T-helper 2 cell (primary cell): ENCODE measurements at regions not wholly inside any gene's neighbourhood (a gene's known extent, or its start where the extent isn't known, plus 50 kb on each side); places are given as distances from the start of the nearest gene placed in this dataset.

ENCODE experiments used
- DNase-seq, 5 experiments: peaks; one replicate each; pipeline versions ENCODE4 v3.0.0 to v3.0.0-alpha.2; 2012 to 2022

DNA sequence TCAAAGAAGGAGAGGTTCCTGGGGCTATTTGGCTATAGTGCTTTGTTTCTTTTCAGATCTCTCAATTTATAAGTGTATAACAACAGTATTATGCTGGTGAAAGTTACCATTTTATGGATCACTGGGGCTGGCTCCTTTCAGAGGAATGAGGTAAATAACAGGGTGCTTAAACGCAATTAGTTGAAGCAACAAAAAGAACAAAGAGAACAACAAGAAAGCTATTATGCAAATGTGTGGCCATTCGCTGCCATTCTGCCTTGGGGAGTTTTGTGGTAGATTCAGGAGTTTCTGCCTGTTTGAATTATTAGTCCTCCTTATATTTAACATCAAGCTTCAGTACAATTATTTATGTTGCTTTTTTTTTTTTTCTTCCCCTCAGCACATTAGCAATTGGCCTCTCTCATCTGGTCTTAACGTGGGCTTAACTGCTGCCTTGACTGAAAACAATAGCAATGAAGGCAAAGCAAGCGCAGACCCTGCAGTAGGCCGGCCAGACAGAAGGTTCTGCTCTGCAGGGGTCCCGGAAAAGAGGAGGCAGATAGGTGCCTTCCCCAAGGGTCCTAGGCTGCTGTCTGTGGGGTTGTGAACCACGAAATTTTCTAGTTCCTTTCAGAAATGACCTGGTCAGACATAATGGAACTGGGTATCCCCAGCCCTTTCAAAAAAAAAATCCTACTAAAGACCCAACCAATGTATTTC, 339.9 kb upstream of the PODXL start:
- DNase-seq: no peak

DNA sequence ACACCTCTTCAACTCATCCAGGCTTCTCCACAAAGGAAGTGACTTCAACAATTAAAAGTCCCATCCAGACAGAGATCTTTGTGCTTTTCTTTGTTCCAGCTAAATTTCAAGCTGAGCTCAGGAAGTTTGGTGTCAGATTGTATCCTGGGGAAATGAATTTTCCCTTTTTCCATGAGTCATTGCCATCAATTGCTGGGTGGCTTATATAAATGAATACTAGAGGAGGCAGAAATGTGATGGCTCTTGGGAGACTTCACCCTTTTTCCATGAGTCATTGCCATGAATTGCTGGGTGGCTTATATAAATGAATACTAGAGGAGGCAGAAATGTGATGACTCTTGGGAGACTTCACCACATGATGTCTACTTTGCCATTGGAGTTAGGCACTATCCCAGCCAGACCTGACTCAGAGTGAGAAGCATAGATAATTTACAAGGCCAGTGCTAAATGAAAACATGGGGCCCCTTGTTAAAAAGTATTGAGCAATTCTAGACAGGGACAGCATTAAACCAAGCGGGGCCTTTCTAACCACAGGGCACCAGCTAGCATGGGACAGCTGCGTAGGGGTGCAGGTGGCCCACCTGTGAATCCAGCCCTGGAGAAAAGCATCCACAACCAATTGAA, 339.2 kb upstream of the PODXL start:
- DNase-seq: no peak

DNA sequence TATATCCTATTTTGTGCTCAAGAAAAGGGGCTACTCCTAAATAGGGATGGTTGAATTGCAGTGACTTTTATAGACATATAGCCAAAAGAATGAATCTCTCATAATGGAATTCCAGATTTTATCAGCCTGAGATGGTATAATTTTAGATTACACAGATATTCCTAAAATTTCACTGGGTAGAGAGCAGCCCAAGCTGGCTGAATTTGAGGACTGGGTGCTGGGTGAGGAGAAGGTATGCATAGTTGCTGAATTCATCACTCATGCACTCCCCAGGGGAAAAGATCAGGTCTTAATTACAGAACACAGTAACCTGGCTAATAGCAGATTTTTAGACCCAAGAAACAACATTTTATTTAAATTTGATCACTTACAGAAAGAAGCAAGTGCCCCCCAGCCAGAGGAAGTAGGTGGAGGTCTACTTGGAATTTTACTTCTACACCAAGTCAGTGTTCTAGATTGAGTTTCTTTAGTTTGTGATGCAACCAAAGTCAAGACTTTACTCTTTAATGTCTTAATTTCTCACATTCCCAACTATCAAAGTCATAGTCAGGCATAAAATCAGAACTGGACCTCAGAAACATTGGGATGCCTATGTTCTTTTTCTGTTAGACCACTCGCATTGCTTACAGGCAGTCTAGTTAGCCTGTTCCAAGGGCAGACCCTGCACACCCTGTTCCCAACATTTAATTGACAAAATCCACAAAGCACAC, 337.4 kb upstream of the PODXL start:
- DNase-seq: no peak

DNA sequence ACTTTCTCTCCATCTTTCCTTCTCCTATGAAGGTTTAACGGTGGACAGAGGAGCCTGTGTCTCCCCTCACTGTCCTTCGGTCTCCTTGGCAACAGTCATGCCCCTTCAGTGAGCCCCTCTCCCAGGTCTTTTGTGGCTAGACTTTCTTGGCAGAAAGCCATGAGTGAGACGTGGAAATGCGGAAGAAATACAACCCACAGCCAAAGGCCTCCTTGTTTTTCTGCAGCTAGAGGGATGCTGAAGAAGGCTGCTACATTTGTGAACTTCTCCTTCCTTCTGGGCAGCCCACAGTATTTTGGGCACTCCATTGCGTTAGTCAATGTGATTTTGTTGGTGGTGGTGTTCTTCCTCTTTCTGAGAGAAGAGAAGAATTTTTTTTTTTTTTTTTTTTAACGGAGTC, 333.7 kb upstream of the PODXL start:
- DNase-seq: no peak

DNA sequence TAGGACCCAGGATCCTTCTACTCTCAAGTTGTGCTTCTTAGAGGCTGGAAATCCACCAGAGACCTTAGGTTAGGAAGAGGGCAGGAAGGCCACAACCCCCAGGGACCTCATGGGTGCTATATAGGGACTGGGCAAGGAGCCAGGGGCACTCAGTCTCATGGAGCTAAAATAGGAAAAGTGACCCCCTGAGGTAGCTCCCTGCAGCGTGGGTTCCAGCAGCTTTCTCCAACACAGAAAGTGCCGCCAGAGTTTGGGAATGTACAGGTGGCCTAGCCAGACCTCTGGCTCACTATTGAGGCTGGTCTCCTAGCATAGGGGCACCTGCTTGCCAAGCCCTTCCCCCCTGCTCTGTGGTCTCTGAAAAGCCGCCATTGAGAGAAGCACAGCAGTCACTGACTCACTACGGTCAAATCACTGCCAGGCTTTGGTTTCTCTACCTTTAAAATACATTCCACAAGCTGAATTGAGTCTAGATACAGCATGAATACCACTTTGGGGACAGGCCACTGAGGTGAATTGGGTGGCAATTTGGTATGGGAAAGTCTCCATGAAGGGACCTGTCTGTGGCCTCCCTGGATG, 333.2 kb upstream of the PODXL start:
- no peak for DNase-seq

DNA sequence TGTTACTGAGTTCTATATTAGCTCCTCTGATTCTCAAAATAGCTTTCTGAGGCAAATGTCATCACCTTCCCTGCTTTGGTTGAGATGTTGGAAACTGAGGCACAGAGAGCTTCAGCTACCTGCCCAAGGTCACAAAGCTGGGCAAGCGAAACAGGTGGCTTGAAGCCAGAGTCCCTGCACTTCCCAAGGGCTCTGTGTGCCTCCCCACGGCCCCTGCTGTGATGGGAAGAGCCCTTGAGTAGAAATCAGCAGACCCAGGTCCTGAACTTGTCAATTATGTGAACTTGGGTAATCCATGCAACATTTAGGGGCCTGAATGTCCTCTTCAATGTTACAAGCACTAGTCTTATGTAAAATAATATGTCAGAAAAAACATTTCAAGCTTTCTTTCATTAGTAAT, 327.3 kb upstream of the PODXL start:
- DNase-seq: no peak

DNA sequence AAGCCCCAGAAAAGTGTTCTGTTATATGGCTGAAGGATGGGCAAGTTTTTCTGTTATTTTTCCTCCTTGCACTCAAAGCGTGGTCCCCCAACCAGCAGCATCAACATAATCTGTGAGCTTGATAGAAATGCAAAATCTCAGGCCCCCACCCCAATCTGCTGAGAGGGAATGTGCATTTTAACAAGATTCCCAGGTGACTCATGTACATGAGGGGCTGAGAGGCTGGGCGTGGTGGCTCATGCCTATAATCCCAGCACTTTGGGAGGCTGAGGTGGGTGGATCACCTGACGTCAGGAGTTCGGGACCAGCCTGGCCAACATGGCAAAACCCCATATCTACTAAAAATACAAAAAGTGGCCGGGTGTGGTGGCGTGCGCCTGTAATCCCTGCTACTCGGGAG, 326.8 kb upstream of the PODXL start:
- no peak for DNase-seq

DNA sequence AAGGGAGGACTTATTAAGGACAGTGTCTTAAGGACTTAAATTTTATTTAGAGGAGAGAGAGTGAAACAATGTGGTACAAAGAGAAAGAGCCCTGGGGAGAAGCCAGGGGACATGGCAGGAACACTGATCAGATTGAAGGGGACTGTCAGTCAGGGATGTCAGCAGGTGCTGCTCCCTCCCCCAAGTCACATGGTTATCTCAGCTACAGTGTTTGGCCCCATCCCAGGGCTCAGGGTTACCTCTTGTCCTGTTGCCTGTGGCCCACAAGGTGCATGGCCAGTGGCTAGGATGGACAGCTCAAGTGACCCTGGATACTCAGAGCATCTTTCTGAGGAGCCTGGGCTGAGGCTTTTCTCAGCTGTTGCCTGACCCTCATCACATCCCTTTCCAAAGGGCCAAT, 325.9 kb upstream of the PODXL start:
- DNase-seq: no peak

DNA sequence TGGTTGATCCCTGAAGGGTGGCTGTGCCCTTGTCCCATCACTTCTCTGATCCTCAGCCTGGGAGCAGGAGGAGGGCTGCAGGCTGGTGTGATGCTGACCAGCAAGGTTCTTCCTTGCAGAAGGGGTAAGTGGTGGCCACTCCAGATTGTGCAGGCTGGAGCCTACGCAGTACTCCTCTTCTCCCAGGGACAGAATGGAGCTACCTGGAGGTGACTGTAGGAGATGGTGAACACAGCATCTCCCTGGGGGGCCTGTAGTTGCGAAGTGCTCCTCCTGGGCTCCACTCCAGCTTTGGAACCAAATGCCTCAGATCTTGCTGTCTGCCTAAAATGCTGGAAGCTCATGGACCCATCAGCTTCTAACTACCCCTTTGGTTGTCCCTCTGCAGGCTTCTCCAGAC, 323.6 kb upstream of the PODXL start:
- DNase-seq: no peak

DNA sequence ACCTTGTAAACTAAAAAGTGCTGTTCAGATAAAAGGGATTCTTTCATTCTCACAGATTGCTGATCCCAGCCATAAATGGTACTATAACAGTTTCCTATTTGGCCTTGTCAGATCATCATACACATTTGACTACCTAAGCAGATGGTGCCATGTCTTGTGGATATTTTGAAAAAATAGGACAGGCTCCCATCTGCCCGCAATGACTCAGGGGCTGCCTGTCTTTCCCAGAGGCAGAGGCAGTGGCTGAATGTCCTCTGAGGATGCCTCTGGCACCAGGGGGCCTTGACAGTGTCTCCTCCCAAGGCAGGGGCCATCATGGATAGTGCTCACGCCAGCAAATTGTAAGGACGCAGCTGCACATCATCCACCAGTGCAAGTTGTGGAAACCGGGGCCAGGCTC, 323.0 kb upstream of the PODXL start:
- DNase-seq: no peak

DNA sequence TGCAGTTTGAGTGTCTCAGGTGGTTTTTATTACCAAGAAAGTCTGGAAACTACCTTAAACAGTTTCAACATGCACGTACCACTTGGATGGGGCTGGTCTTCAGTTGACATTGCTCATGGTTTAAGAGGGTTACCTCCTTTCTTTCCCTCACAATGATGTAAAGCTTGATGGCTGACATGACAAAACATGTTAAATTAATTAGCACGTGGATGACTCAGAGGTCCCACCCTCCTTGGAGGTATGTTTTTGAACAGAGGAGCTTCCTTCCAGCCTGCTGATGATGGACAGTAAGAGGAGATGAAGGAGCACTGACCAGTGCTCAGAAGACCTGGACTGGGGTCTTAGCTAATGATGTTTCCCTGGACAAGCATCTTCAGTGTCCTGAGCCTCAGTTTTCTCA, 322.3 kb upstream of the PODXL start:
- DNase-seq: no peak

DNA sequence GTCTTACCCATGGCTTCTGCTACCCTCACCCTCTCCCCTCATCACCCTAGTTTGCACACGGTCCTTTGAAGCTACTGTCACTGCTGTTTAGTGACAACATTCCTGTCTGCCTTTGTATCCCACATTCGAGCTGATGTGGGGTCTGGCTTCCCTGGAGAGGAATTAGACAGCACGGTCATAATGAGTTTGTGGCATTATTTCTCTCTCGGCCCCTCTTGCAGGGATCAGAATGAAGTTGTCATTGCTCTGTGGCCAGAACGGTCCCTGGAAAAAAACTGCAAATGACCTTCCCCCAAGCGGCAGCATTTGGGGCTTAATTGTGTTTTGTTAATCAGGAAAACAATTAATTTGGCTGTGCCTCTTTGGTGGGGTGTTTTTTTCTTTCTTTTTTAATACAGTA, 317.2 kb upstream of the PODXL start:
- no peak for DNase-seq

DNA sequence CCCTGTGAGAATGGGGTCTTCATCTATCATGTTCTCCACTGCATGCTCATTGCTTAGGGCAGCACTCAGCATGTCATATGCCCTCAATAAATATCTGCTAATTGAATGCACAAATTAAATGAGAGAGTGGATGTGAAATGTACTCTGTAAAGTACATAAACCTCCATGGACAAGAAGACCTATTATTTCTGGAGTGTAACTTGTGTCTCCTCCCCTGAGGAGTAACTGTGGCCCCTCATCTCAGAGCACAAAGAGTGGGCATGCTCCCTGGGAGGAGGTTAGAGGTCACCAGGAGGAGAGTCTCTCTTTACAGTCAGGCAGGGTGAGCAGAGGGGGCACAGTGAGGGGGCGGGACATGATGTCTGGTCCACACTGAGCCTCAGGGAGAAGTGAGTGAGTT, 313.6 kb upstream of the PODXL start:
- no peak for DNase-seq

DNA sequence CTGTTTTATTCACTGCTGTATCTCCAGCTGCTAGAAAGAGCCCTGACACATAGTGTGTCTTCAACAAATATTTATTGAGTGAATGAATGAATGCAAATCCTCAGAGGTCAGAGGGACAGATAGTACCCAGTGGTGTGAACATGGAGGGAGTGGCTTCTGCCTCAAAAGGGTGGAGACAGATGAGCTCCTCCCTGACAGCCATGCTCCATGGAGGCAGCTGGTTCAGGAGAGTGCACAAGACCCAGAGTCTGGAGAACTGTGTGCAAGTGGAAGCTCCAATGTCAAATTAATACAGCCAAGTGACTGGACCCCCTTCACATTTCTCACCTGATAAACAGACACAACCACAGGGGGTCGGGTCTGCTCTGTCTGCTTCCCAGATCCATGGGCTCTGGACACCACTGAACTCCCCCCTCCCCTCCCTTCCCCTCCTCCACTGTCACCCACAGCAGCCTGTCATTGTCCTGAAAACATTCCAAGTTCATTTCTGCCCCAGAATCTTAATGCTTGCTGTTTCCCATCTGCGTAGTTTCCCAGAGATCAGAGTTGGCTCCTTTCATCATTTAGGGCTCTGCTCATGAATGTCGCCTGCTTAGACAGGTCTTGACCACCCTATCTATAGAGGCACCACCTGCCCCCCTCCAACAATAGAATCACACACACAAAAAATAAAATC, 312.9 kb upstream of the PODXL start:
- no peak for DNase-seq

DNA sequence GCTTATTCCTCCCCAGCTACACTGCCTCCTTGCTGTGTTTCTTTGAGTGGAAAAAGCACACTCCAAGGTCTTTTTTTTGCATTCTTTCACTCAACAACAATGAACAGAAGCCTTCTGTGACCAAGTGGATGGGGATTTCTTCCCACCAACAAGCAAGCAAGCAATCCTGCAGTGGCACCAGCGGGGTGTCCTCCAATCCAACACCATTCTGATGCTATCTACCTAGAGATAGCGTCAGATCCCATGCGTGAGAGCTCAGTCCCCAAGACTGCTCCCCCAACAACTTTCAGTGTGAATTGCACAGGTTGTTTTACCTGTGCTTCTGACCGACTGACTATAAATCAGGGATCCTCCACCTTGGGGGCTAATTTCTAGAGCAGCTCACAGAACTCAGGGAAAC, 311.0 kb upstream of the PODXL start:
- no peak for DNase-seq

DNA sequence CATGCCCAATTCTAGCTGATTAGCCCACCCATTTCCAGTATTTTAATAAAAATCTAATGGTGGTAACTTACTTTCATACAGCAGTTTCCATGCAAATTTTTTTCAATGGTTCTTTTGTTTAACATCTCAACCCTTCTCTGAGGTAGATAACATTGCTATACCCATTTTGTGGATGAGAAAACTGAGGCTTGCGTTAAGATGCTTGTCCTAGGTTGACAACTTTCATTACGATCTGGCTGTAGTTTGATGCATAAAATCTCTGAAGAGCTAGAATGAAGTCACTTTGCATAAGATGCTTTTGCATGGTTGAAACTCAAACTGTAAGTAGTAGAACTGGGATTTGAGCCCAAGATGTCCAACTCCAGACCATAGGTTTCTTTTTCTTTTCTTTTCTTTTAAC, 309.5 kb upstream of the PODXL start:
- no peak for DNase-seq

DNA sequence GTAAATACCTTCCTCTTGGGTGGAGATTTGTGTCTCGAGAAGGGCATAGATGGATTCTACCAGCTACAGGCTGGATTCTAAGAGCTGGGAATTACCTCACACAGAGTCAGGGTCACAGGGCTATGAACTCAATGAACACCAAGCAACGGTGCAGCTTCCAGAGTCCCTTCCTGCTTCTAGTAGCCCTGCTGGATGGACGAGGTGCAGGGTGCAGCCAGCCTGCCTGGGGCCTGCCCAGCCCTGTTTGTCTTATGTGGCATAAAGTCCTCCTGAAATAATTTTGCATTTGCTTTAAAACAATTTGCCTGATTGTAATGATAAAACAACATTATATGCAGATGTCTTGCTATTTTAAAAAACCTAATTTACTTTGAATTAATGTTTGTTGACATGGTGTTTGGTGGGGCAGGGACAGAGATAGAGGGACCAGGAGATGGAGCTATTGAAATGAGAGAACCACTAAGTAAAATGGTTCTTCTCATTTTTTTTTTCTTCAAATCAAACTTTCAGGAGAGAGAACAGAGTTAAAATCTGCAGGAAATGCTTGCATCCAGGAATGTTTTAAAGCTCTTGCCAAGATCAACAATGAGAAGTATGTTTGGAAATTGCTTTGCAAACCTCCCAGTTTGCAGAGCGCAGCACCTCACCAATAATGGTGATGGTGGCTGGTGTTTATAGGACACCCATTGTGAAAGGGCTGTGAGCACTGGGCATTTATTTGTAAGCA, 305.4 kb upstream of the PODXL start:
- no peak for DNase-seq

DNA sequence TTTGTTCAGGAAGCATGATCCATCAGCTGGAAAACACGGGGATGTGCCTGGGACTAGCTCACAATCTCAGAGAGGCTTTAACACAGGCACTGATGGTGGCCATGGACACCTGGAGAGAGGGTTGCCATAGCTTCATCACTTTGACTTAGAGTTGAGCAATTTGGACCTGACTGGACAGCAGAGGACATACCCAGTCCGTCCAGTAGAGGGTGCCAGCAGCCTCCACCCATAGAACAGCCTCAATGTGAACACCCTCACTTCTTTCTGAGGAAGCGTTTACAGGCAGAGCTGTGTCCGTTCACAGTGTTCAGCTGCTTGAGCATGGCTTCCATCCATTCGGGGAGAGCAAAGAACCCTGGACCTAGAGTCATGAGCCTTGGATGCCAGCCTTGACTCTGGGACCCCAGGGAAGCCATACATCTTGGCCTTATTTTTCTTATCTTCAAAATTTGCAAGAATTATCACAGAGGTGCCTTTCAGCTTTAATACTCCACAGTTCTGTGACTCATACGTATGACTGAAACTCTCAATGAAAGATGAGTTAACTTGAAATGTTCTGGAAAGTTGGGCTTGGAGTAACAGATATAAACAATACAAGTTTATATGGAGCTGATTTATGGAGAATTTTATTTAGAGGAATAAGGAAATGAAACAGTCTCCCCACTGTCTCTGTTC, 302.9 kb upstream of the PODXL start:
- DNase-seq: peak in 2 of 5 experiments; percentile 13 to 48

DNA sequence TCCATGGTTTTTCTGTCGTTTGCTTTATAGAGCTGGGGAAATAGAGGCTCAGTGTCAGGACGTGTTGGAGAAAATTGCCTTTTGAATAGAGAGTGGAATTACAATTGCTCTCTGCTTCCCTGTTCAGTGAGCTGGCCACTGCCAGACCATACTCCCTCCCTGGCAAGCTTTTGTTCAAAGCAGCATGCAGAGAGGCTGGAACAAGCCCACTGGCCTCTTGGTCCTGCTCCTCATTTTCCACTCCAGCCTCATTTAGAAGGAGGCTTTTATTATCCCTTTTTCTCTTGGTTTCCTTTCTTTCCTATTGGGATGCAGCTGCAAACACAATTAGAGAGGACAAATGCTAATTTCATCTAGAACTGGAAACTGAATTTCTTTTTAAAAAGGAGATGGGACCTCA, 302.2 kb upstream of the PODXL start:
- no peak for DNase-seq

DNA sequence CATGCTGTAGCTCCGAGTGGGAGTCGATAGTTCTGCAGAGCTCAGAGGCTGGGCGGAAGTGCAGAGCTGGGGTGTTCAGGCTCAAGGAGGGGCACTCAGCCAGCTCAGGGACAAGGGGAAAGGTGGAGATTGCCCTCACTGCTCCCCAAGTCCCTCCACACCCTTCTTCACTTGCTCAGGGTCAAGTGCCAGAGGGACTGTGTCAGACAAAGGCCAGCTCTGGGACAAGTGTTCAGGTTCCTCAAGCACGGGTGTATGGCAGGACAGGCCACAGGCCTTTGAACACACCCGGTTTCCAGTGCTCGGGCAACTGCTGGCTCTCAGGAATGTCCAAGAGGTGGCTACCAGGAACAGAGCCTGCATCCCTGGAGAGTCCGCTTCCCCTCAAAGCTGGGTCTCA, 293.0 kb upstream of the PODXL start:
- no peak for DNase-seq

DNA sequence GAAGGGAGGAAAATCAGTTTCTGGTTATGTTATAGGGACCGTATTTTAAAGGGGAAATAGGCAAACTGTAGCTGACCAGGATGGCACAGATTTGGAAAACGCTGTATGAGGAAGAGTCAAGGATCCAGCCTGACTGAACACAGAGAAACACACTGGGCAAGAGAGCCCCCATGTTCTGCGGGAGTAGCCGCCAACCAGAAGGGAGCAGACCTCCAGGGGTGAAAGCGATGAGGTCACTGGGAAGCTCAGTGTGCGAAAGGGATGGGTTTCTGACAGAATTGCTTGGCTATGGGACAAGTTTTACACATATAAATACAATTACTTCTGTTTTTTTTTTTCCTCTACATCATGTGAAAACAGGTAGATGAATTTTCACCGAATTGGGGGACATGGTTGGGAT, 291.6 kb upstream of the PODXL start:
- no peak for DNase-seq
